ENCODE measurements at regions not wholly inside any gene's neighbourhood (a gene's known extent, or its start where the extent isn't known, plus 50 kb on each side); places are given as distances from the start of the nearest gene placed in this dataset.
"Not testable (repeated sequence)": the region's sequence is repeated elsewhere in the genome, so short reads cannot be mapped to it uniquely, and the experiment has no call there.

GRCh38 chr9:118652258-118652657 is 717.0 kb downstream of the BRINP1 start:
- no peak for DNase-seq (ENCODE audit: low spot score)

GRCh38 chr9:118652912-118653311 is 716.3 kb downstream of the BRINP1 start:
- DNase-seq (ENCODE audit: low spot score) = no peak

GRCh38 chr9:118659011-118659410 is 710.2 kb downstream of the BRINP1 start:
- no peak for DNase-seq (ENCODE audit: low spot score)

DNA sequence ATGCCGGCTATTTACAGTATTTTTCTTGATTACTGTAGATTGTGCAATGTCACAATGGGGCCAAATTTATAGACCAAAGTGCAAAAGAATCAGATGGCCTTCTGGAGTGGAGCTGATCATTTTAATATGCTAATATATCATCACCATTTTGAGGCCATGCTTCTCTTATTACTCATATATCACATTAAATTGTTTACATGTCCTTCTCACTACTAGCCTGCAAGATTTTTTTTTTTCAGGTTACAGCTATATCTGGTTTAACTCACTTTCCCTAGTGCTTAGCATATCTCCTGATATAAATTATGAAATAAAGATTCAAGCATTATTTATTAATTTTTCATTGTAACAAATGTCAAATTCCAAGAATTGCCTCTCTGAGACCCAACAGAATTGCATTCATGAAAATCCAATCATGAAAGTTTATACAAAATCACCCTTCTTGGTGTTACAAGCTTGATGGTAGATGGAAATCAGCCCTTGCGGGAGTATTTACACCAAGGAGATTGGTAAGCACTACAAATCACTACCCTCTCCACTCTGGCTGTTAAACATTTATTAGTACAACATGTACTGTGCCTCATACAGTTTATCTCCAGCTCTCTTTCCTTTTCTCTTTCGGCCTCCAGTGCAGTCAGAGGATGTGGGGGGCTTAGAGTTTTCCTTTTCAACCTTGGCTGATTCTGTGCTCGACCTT is 703.9 kb downstream of the BRINP1 start:
- no peak for DNase-seq (ENCODE audit: low spot score)

DNA sequence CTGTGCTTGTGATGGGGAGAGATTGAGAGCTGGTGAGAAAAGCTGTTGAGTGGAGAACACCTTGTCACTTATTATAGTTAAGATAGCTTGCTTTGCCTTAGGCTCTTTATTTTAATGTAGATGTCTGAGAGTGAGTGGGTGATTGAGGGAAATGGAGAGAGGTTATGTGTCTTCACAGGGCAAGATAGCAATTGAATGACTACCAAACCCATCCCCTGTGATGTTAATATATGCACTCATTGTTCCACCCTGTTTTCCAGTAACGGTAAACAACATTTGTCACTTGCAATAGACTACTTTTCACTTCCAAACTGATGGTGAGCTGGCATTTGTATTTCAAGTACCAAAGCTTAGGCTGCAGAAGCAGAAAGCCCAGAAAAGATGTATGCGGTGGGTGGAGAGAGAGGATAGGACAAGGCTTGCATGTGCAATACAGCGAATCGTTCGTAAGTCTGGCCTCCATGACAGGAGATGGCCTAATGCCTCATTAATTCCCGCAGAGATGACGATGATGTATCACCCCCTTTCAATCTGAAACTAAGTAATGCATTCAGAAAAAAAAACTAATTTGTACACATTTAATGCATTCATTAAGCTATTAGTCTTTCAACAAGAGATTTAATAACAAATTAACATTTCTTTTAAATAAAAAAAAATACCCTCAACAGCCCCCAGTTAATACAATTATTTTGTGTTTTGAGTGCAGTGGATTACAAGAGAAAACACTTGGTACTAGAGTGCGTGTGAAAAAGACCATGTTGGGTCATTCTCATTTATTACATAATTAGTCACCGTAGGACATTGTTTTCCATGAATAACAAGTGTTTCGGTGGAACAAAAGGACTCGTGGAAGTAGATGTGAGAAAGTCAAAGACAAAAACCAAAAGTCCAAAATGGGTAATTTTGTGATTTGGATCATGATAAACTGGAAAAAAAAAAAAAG is 699.0 kb downstream of the BRINP1 start:
- no peak for DNase-seq (ENCODE audit: low spot score)

DNA sequence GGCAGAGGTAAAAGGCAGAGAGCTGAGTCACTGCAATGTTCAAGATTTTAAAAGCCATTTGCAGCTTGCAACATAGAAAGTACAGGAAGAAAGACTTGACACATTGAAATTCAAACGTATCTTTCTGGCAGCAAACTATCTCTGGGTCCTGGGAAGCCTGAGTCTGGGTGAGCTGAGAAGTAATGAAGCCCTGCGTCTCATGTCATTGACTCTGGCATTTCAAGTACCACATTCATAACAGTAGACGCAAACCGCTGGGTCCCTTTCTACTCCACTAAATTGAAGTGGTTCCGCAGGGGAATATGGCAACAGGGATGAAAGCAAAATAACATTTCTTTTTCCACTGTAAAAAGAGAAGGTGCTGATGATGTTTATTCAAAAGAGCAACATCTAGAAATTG is 694.3 kb downstream of the BRINP1 start:
- DNase-seq (ENCODE audit: low spot score) = no peak

DNA sequence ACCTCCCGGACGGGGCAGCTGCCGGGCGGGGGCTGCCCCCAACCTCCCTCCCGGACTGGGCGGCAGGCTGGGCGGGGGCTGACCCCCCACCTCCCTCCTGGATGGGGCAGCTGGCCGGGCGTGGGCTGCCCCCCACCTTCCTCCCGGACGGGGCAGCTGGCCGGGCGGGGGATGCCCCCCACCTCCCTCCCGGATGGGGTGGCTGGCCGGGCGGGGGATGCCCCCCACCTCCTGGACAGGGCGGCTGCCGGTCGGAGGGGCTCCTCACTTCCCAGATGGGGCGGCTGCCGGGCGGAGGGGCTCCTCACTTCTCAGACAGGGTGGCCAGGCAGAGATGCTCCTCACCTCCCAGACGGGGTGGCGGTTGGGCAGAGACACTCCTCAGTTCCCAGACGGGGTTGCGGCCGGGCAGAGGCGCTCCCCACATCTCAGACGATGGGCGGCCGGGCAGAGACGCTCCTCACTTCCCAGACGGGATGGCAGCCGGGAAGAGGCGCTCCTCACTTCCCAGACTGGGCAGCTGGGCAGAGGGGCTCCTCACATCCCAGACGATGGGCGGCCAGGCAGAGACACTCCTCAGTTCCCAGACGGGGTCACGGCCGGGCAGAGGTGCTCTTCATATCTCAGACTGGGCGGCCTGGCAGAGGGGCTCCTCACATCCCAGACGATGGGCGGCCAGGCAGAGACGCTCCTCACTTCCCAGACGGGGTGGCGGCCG is 691.1 kb downstream of the BRINP1 start:
- not testable (repeated sequence) for DNase-seq (ENCODE audit: low spot score)

DNA sequence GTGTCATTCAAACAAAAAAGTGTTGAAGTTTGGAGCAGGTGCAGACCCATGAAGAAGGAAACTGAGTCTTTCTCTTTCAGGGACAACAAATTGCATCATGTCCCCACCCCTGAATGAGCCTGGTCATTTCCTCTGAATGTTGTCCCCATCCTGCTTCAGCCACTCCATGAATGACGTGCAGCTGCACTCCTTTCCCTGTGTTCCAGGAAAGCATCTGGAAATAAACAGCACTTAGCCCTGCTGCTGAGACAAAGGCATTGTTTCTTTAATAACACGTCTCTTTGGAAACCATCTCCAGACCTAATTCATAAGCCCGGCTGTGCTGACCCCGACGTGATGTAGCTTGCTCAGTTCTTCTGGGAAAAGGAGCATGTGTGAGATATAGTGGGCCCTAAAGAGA is 682.3 kb downstream of the BRINP1 start:
- no peak for DNase-seq (ENCODE audit: low spot score)

DNA sequence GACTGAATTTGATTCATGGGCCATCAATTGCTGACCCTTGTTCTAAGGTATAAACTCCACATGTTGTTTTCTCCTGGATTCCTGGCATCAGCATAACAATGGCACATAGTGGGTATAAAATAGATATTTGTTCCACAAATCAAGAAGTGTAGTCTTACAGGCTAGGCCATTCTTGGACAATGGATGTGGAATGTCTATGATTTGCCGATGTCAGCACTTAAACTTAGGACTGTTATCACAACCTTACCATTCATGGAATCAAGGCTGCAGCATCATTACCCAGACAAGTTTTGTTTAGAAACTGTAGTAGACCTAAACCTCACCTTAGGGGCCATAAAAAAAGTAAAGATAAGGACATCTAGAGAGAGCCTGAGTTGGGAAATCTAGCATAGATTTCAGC is 680.0 kb downstream of the BRINP1 start:
- no peak for DNase-seq (ENCODE audit: low spot score)

DNA sequence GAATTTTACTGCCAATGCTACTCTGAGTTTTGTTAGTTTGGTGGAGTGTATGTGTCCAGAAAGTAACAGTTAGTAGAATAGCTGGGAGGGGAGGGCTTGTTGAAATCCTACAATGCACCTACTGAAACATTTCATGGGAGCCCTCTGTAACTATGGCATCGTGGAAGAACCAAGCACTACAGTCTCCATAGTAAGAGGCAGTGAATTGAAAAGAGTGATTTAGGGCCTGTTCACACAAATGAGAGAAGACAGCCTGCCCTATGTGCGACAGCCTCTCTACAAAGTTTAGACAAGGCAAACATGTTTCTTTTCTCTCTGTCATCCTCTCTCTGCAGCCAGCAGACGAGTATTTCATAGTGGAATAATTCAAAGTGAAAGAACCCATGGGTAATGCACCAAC is 676.6 kb downstream of the BRINP1 start:
- DNase-seq (ENCODE audit: low spot score) = no peak

- DNase-seq (ENCODE audit: low spot score) = no peak
Measured at GRCh38 chr9:118693645-118694044, 675.6 kb downstream of the BRINP1 start.

GRCh38 chr9:118695249-118695648 is 674.0 kb downstream of the BRINP1 start:
- DNase-seq (ENCODE audit: low spot score) = not testable (repeated sequence)

DNA sequence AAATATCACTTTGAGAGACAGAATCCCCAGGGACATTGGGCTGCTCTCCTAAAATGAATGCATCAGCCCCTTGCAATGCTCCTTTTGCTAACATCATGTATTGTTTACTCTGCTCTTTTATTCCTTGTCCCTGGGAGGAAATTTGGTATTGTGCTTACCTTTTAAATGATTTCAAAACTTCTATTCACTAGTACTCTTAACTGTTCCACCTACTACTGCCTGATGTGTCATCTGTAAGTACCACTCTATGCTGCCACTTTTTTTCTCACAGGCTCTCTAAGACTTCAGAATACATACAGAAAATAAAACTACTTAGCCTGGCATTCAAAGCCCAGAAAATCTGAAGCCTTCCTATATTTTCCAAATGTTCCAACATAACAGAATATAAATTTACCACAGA is 667.2 kb downstream of the BRINP1 start:
- no peak for DNase-seq (ENCODE audit: low spot score)

GRCh38 chr9:118711843-118712242 is 657.4 kb downstream of the BRINP1 start:
- DNase-seq (ENCODE audit: low spot score) = no peak

GRCh38 chr9:118721276-118721675 is 648.0 kb downstream of the BRINP1 start:
- DNase-seq (ENCODE audit: low spot score) = no peak

DNA sequence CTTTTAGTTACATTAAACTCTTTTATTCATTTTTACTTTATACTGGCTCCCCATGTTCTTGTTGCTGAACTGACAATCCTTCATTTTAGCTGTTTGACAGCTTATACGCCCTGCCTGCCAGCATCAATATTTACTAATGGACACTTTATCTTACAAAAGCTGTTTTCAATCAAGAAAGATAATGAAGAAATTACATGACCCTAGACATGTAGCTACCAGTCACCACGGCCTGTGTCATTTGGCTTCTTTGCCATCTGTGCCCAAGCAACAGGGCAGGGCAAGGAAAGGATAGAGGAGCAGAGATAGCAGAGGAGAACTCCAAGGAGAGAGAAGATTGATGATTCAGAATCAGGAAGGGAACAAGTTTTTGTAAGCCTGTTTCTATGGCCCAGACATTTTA is 647.3 kb downstream of the BRINP1 start:
- DNase-seq (ENCODE audit: low spot score) = no peak

GRCh38 chr9:118729981-118730380 is 639.3 kb downstream of the BRINP1 start:
- DNase-seq (ENCODE audit: low spot score) = no peak

DNA sequence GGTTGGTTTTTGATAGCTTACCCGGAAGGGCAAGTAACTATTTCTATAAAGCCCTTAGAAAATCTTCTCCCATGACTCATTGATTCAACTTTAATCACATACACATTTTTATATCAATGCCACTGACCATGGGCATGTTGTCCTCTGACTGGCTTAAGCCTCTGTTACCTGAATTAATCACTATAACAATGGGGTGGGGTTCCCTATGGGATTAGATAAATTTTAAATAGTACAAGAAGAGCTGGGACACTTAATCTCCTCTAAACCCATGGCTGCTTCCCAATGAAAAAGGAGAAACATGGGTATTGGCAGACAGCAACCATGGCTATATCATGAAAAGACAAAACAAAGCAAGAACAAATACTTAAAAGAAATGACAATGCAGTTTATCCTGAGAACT is 636.2 kb downstream of the BRINP1 start:
- no peak for DNase-seq (ENCODE audit: low spot score)

DNA sequence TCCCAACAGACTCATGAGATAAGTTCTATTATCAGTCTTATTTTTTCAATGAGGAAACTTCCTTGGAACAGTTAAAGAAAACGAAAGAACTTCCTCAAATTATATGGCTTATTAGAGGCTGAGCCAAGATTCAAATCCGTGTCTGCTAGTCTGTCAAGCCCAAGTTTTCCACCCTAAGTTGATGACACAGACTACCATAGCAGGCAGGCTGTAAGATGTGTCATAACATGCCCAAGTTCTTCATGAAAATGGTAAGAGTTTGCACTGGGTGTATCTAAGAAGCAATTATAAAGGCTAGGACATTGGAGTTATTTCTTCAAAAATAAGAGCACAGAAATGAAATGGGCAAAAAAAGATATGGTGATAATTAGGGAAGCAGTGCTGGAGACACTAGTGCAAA is 634.5 kb downstream of the BRINP1 start:
- DNase-seq (ENCODE audit: low spot score) = no peak

- DNase-seq (ENCODE audit: low spot score) = no peak
Measured at GRCh38 chr9:118736406-118736805, 632.8 kb downstream of the BRINP1 start.

GRCh38 chr9:118751077-118751847 is 618.0 kb downstream of the BRINP1 start:
- no peak for DNase-seq (ENCODE audit: low spot score)

GRCh38 chr9:118751848-118752223 is 617.4 kb downstream of the BRINP1 start:
- DNase-seq (ENCODE audit: low spot score) = no peak
